HEK293 (cell line): ENCODE measurements at regions not wholly inside any gene's neighbourhood (a gene's known extent, or its start where the extent isn't known, plus 50 kb on each side); places are given as distances from the start of the nearest gene placed in this dataset.

Experiments used
- REST ChIP-seq: fragments of 450-650 bp; formaldehyde crosslinking; IDR thresholded peaks from 2 replicates; pipeline ENCODE4 v1.5.1; 2016; ENCODE audit warnings: missing biosample characterization, missing genetic modification characterization
- ZBTB20 ChIP-seq: fragments of 450-650 bp; formaldehyde crosslinking; IDR thresholded peaks from 2 replicates; pipeline ENCODE4 v1.5.1; 2016; ENCODE audit warnings: missing biosample characterization, missing genetic modification characterization
- ZFP3 ChIP-seq: fragments of 450-650 bp; formaldehyde crosslinking; IDR thresholded peaks from 2 replicates; pipeline ENCODE4 v1.5.1; 2016; ENCODE audit warnings: low read depth, missing biosample characterization, missing genetic modification characterization
- ZNF239 ChIP-seq: fragments of 450-650 bp; formaldehyde crosslinking; IDR thresholded peaks from 2 replicates; pipeline ENCODE4 v1.5.1; 2016; ENCODE audit warnings: missing biosample characterization, missing genetic modification characterization
- ZNF274 ChIP-seq, 2 experiments: fragments of 200-500 bp in 1 of 2; fragments of 450-650 bp in 1 of 2; sonication (Bioruptor generic) in 1 of 2; formaldehyde crosslinking in 1 of 2; IDR thresholded peaks; 2 replicates each; pipeline versions ENCODE4 v1.5.1 to v1.6.1; 2014 to 2016; ENCODE audit warnings: borderline replicate concordance in 1 of 2, inconsistent platforms in 1 of 2, low read length in 1 of 2, missing biosample characterization in 1 of 2, missing genetic modification characterization in 1 of 2
- ZNF404 ChIP-seq: fragments of 450-650 bp; formaldehyde crosslinking; IDR thresholded peaks from 2 replicates; pipeline ENCODE4 v1.5.1; 2017; ENCODE audit warnings: missing biosample characterization, missing genetic modification characterization
- ZNF558 ChIP-seq: fragments of 450-650 bp; formaldehyde crosslinking; IDR thresholded peaks from 2 replicates; pipeline ENCODE4 v1.5.1; 2016; ENCODE audit warnings: missing biosample characterization, missing genetic modification characterization
- ZNF664 ChIP-seq: fragments of 450-650 bp; formaldehyde crosslinking; IDR thresholded peaks from 2 replicates; pipeline ENCODE4 v1.5.1; 2016; ENCODE audit warnings: missing biosample characterization, missing genetic modification characterization
- ZNF692 ChIP-seq: fragments of 450-650 bp; formaldehyde crosslinking; IDR thresholded peaks from 2 replicates; pipeline ENCODE4 v1.5.1; 2016; ENCODE audit warnings: missing biosample characterization, missing genetic modification characterization
- TF ChIP-seq, protein P1 (sequence below): fragments of 450-650 bp; formaldehyde crosslinking; IDR thresholded peaks from 2 replicates; pipeline ENCODE4 v1.5.1; 2016; ENCODE audit warnings: missing biosample characterization, missing genetic modification characterization
- TF ChIP-seq, protein P2 (sequence below): fragments of 450-650 bp; formaldehyde crosslinking; IDR thresholded peaks from 2 replicates; pipeline ENCODE4 v1.5.1; 2017; ENCODE audit warnings: missing biosample characterization, missing genetic modification characterization
- TF ChIP-seq, protein P3 (sequence below): sonication (generic); formaldehyde crosslinking; IDR thresholded peaks from 2 replicates; pipeline ENCODE4 v1.8.1; 2022; ENCODE audit warnings: mild to moderate bottlenecking, moderate library complexity, missing genetic modification reagents
- TF ChIP-seq, protein P4 (sequence below): fragments of 450-650 bp; formaldehyde crosslinking; IDR thresholded peaks from 2 replicates; pipeline ENCODE4 v1.5.1; 2016; ENCODE audit warnings: missing biosample characterization, missing genetic modification characterization
- TF ChIP-seq, protein P5 (sequence below): IDR thresholded peaks from 2 replicates; pipeline ENCODE4 v1.6.1; 2011; ENCODE audit warnings: mild to moderate bottlenecking, low read depth, low read length, borderline replicate concordance

DNA sequence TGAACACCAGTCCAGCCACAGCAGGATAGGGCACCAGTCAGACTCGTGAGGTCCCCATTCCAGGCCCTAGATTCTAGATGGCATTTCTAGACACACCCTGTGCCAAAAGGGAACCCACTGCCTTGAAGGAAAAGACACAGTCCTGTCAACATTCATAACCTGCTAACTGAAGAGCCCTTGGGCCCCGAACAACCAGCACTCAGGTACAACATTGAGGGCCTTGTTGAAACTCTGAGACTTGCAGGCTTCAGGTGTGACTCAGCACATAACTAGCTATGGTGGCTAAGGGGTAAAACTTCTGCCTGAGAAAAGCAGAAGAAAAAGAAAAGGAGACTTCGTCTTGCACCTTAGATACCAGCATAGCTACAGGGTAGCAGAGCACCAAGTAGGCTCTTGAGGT lies 252.9 kb upstream of the GRID2 start:
- TF ChIP-seq, protein P1, sequence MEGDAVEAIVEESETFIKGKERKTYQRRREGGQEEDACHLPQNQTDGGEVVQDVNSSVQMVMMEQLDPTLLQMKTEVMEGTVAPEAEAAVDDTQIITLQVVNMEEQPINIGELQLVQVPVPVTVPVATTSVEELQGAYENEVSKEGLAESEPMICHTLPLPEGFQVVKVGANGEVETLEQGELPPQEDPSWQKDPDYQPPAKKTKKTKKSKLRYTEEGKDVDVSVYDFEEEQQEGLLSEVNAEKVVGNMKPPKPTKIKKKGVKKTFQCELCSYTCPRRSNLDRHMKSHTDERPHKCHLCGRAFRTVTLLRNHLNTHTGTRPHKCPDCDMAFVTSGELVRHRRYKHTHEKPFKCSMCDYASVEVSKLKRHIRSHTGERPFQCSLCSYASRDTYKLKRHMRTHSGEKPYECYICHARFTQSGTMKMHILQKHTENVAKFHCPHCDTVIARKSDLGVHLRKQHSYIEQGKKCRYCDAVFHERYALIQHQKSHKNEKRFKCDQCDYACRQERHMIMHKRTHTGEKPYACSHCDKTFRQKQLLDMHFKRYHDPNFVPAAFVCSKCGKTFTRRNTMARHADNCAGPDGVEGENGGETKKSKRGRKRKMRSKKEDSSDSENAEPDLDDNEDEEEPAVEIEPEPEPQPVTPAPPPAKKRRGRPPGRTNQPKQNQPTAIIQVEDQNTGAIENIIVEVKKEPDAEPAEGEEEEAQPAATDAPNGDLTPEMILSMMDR (tag by site-specific recombination): no peak
- TF ChIP-seq, protein P2, sequence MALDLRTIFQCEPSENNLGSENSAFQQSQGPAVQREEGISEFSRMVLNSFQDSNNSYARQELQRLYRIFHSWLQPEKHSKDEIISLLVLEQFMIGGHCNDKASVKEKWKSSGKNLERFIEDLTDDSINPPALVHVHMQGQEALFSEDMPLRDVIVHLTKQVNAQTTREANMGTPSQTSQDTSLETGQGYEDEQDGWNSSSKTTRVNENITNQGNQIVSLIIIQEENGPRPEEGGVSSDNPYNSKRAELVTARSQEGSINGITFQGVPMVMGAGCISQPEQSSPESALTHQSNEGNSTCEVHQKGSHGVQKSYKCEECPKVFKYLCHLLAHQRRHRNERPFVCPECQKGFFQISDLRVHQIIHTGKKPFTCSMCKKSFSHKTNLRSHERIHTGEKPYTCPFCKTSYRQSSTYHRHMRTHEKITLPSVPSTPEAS (tag by site-specific recombination): no peak
- TF ChIP-seq REST (tag by site-specific recombination): no peak
- TF ChIP-seq ZBTB20 (tag by site-specific recombination): no peak
- TF ChIP-seq, protein P3, sequence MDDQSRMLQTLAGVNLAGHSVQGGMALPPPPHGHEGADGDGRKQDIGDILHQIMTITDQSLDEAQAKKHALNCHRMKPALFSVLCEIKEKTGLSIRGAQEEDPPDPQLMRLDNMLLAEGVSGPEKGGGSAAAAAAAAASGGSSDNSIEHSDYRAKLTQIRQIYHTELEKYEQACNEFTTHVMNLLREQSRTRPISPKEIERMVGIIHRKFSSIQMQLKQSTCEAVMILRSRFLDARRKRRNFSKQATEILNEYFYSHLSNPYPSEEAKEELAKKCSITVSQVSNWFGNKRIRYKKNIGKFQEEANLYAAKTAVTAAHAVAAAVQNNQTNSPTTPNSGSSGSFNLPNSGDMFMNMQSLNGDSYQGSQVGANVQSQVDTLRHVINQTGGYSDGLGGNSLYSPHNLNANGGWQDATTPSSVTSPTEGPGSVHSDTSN (CRISPR knock-in tag): no peak
- TF ChIP-seq, protein P4, sequence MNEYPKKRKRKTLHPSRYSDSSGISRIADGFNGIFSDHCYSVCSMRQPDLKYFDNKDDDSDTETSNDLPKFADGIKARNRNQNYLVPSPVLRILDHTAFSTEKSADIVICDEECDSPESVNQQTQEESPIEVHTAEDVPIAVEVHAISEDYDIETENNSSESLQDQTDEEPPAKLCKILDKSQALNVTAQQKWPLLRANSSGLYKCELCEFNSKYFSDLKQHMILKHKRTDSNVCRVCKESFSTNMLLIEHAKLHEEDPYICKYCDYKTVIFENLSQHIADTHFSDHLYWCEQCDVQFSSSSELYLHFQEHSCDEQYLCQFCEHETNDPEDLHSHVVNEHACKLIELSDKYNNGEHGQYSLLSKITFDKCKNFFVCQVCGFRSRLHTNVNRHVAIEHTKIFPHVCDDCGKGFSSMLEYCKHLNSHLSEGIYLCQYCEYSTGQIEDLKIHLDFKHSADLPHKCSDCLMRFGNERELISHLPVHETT (tag by site-specific recombination): no peak
- TF ChIP-seq ZNF239 (tag by site-specific recombination): no peak
- TF ChIP-seq ZNF558 (tag by site-specific recombination): no peak
- TF ChIP-seq ZNF404: no peak
- TF ChIP-seq, protein P5, sequence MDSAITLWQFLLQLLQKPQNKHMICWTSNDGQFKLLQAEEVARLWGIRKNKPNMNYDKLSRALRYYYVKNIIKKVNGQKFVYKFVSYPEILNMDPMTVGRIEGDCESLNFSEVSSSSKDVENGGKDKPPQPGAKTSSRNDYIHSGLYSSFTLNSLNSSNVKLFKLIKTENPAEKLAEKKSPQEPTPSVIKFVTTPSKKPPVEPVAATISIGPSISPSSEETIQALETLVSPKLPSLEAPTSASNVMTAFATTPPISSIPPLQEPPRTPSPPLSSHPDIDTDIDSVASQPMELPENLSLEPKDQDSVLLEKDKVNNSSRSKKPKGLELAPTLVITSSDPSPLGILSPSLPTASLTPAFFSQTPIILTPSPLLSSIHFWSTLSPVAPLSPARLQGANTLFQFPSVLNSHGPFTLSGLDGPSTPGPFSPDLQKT: no peak
- TF ChIP-seq ZNF664 (tag by site-specific recombination): no peak
- no peak for TF ChIP-seq ZNF692 (tag by site-specific recombination)
- TF ChIP-seq ZFP3: no peak
- no peak for TF ChIP-seq ZNF274 (IDR thresholded peaks at IDR 0.05; ENCODE audit: low read length)
- TF ChIP-seq ZNF274 (tag by site-specific recombination; IDR thresholded peaks at IDR 0.05; ENCODE audit: borderline replicate concordance): no peak
